ENCODE measurements at regions not wholly inside any gene's neighbourhood (a gene's known extent, or its start where the extent isn't known, plus 50 kb on each side); places are given as distances from the start of the nearest gene placed in this dataset.

- 81% methylated on average over 2 of the region's 2 CpGs for WGBS
- TF ChIP-seq FOXA1 (IDR thresholded peaks at IDR 0.05) (no peak), SP1 (IDR thresholded peaks at IDR 0.05) (no peak)
- peaks cover 0 to 9% (median 0%) of the 10 kb centered on the region in 4 donors for H3K9me3 ChIP-seq (ENCODE audit: control insufficient read depth in 4 of 4, low read length in 3 of 4)
- H3K27ac ChIP-seq (ENCODE audit: low read depth in 1 of 2, low read length in 2 of 2) = no peak overlapping the region
- no peak overlapping the region for H3K9ac ChIP-seq (ENCODE audit: low read depth in 1 of 2, low read length in 2 of 2)
- H3K36me3 ChIP-seq (ENCODE audit: control insufficient read depth in 4 of 4, insufficient read depth in 3 of 4, low read depth in 1 of 4, low read length in 3 of 4) = no peaks in the 10 kb centered on the region
- H3K4me3 ChIP-seq (ENCODE audit: low read depth in 1 of 3, low read length in 3 of 3) = no peak overlapping the region
- peaks cover 0 to 2% (median 0%) of the 10 kb centered on the region in 4 donors for H3K27me3 ChIP-seq (ENCODE audit: control insufficient read depth in 4 of 4, insufficient read depth in 4 of 4, low read length in 3 of 4)
- no peak for DNase-seq (ENCODE audit: low spot score)
- H3K4me1 ChIP-seq (ENCODE audit: control insufficient read depth in 4 of 4, insufficient read depth in 4 of 4, low read length in 3 of 4) = no peaks in the 10 kb centered on the region
These were observed 241.3 kb downstream of the RBM43 start for GRCh38 chr2:151020411-151020810.

- no peak for DNase-seq (ENCODE audit: low spot score)
- no peaks in the 10 kb centered on the region for H3K9me3 ChIP-seq (ENCODE audit: control insufficient read depth in 4 of 4, low read length in 3 of 4)
- no peak overlapping the region for H3K9ac ChIP-seq (ENCODE audit: low read depth in 1 of 2, low read length in 2 of 2)
- TF ChIP-seq JUND (IDR thresholded peaks at IDR 0.05) (no peak), RAD21 (IDR thresholded peaks at IDR 0.05) (no peak), CTCF (IDR thresholded peaks at IDR 0.05; ENCODE audit: low read depth, low read length, missing input control) (no peak), RXRA (IDR thresholded peaks at IDR 0.05) (no peak), FOXA2 (IDR thresholded peaks at IDR 0.05) (no peak), YY1 (IDR thresholded peaks at IDR 0.05) (no peak), ZBTB33 (IDR thresholded peaks at IDR 0.05) (no peak), TAF1 (conservative IDR thresholded peaks at IDR 0.05) (no peak), NR2F2 (IDR thresholded peaks at IDR 0.05) (no peak), FOXA1 (IDR thresholded peaks at IDR 0.05) (no peak)
- no peak overlapping the region for H3K27ac ChIP-seq (ENCODE audit: low read depth in 1 of 2, low read length in 2 of 2)
- no peaks in the 10 kb centered on the region for H3K36me3 ChIP-seq (ENCODE audit: control insufficient read depth in 4 of 4, insufficient read depth in 3 of 4, low read depth in 1 of 4, low read length in 3 of 4)
- H3K27me3 ChIP-seq (ENCODE audit: control insufficient read depth in 4 of 4, insufficient read depth in 4 of 4, low read length in 3 of 4) = no peaks in the 10 kb centered on the region
- no peak overlapping the region for H3K4me3 ChIP-seq (ENCODE audit: low read depth in 1 of 3, low read length in 3 of 3)
- H3K4me1 ChIP-seq (ENCODE audit: control insufficient read depth in 4 of 4, insufficient read depth in 4 of 4, low read length in 3 of 4) = no peaks in the 10 kb centered on the region
- WGBS = 92% methylated on average over 6 of the region's 6 CpGs
These were observed 252.1 kb downstream of the RBM43 start for GRCh38 chr2:151009437-151010175.

- Histone ChIP-seq H3K27ac (ENCODE audit: low read depth in 1 of 2, low read length in 2 of 2) (no peak overlapping the region), H3K4me3 (ENCODE audit: low read depth in 1 of 3, low read length in 3 of 3) (no peak overlapping the region), H3K9me3 (ENCODE audit: control insufficient read depth in 4 of 4, low read length in 3 of 4) (no peaks in the 10 kb centered on the region), H3K27me3 (ENCODE audit: control insufficient read depth in 4 of 4, insufficient read depth in 4 of 4, low read length in 3 of 4) (no peaks in the 10 kb centered on the region), H3K36me3 (ENCODE audit: control insufficient read depth in 4 of 4, insufficient read depth in 3 of 4, low read depth in 1 of 4, low read length in 3 of 4) (no peaks in the 10 kb centered on the region), H3K4me1 (ENCODE audit: control insufficient read depth in 4 of 4, insufficient read depth in 4 of 4, low read length in 3 of 4) (no peaks in the 10 kb centered on the region), H3K9ac (ENCODE audit: low read depth in 1 of 2, low read length in 2 of 2) (no peak overlapping the region)
- no peak for DNase-seq (ENCODE audit: low spot score)
- 91% methylated on average over 6 of the region's 6 CpGs for WGBS
- TF ChIP-seq REST (IDR thresholded peaks at IDR 0.05) = no peak
- TF ChIP-seq GABPA (IDR thresholded peaks at IDR 0.05 in 1 of 2, conservative IDR thresholded peaks at IDR 0.05 in 1 of 2) = no peak
- TF ChIP-seq RXRA (IDR thresholded peaks at IDR 0.05) = no peak
- no peak for TF ChIP-seq RAD21 (IDR thresholded peaks at IDR 0.05)
- no peak for TF ChIP-seq EGR1 (IDR thresholded peaks at IDR 0.05; ENCODE audit: low read depth in 2 of 2)
- no peak for TF ChIP-seq ZBTB33 (IDR thresholded peaks at IDR 0.05)
- no peak for TF ChIP-seq NR2F2 (IDR thresholded peaks at IDR 0.05)
- no peak for TF ChIP-seq FOXA2 (IDR thresholded peaks at IDR 0.05)
- TF ChIP-seq YY1 (IDR thresholded peaks at IDR 0.05) = no peak
- TF ChIP-seq HNF4A (conservative IDR thresholded peaks at IDR 0.05) = no peak
- no peak for TF ChIP-seq MAX (IDR thresholded peaks at IDR 0.05)
These were observed 254.3 kb downstream of the RBM43 start for GRCh38 chr2:151007365-151007764.

Measured in liver (tissue), 8 donors.